H1 (cell line): ENCODE measurements at regions not wholly inside any gene's neighbourhood (a gene's known extent, or its start where the extent isn't known, plus 50 kb on each side); places are given as distances from the start of the nearest gene placed in this dataset.

ENCODE experiments used
- CTCF ChIA-PET: fragments of 300-600 bp; sonication (Branson Sonifier 250); formaldehyde crosslinking; loops from one replicate; lab custom pipeline; 2021; ENCODE audit not compliant: partially characterized antibody; lab: Charles Lee
- POLR2A ChIA-PET: fragments of 300-600 bp; sonication (Branson Sonifier 250); formaldehyde crosslinking; loops from one replicate; lab custom pipeline; 2021; ENCODE audit warnings: inconsistent platforms; ENCODE audit not compliant: partially characterized antibody; lab: Charles Lee
- DNase-seq, 2 experiments: peaks; one replicate each; pipeline versions ENCODE4 v3.0.0 to v3.0.0-alpha.2; 2010 to 2022; ENCODE audit warnings: low spot score in 2 of 2, low read depth in 1 of 2, mixed read lengths in 1 of 2
- FAIRE-seq: peaks from 2 replicates; lab custom pipeline; 2011; peaks lifted over from hg19 to GRCh38; lab: Jason Lieb, UNC
- H2AFZ ChIP-seq: 2 replicates; pipeline ENCODE4 v1.8.1; 2012; ENCODE audit warnings: low read length, inconsistent platforms
- H2AK5ac ChIP-seq: 2 replicates; pipeline ENCODE4 v1.6.1; 2013; ENCODE audit warnings: low read depth, low read length
- H2BK120ac ChIP-seq: replicated peaks from 2 replicates; pipeline ENCODE3; 2013; ENCODE audit warnings: low read depth, low read length, inconsistent platforms
- H2BK12ac ChIP-seq: 2 replicates; pipeline ENCODE4 v1.6.1; 2013; ENCODE audit warnings: low read depth, low read length
- H2BK15ac ChIP-seq: 2 replicates; pipeline ENCODE4 v1.6.1; 2013; ENCODE audit warnings: low read length
- H2BK20ac ChIP-seq: 2 replicates; pipeline ENCODE4 v1.6.1; 2013; ENCODE audit warnings: low read length
- H2BK5ac ChIP-seq: 2 replicates; pipeline ENCODE4 v1.6.1; 2013; ENCODE audit warnings: low read depth, low read length
- H3K14ac ChIP-seq: 2 replicates; pipeline ENCODE4 v1.6.1; 2013; ENCODE audit warnings: inconsistent platforms; ENCODE audit not compliant: insufficient read length
- H3K18ac ChIP-seq: 2 replicates; pipeline ENCODE4 v1.6.1; 2013; ENCODE audit warnings: low read length; ENCODE audit errors: extremely low read depth
- H3K23ac ChIP-seq: 2 replicates; pipeline ENCODE4 v1.6.1; 2013; ENCODE audit warnings: inconsistent platforms; ENCODE audit not compliant: insufficient read length
- H3K23me2 ChIP-seq: 2 replicates; pipeline ENCODE4 v1.6.1; 2013; ENCODE audit warnings: low read depth, low read length
- H3K27ac ChIP-seq: 2 replicates; pipeline ENCODE4 v1.6.1; 2011; ENCODE audit warnings: low read depth, low read length, inconsistent platforms
- H3K27me3 ChIP-seq, 4 experiments: replicated peaks in 1 of 4; 1 replicate in 1 of 4; 2 replicates in 3 of 4; pipeline versions ENCODE4 v1.6.1 to v1.8.1; 2011 to 2013; ENCODE audit warnings: low read length in 3 of 4, mild to moderate bottlenecking in 3 of 4, inconsistent platforms in 2 of 4, mixed read lengths in 2 of 4, moderate library complexity in 1 of 4; ENCODE audit not compliant: control insufficient read depth in 3 of 4, insufficient read depth in 3 of 4; ENCODE audit errors: extremely low read depth in 1 of 4
- H3K36me3 ChIP-seq, 4 experiments: 2 replicates each; pipeline versions ENCODE4 v1.6.1 to v1.8.1; 2011 to 2013; ENCODE audit warnings: mild to moderate bottlenecking in 4 of 4, low read length in 3 of 4, moderate library complexity in 2 of 4, control low read depth in 1 of 4, inconsistent platforms in 1 of 4; ENCODE audit not compliant: insufficient read depth in 4 of 4, control insufficient read depth in 2 of 4
- H3K4ac ChIP-seq: replicated peaks from 2 replicates; pipeline ENCODE3; 2013; ENCODE audit warnings: low read length, low read depth, mixed read lengths, inconsistent platforms; ENCODE audit not compliant: insufficient read length
- H3K4me1 ChIP-seq, 4 experiments: replicated peaks in 1 of 4; 1 replicate in 1 of 4; 2 replicates in 3 of 4; pipeline versions ENCODE4 v1.6.1 to v1.8.1; 2011 to 2013; ENCODE audit warnings: low read length in 3 of 4, inconsistent platforms in 2 of 4, mixed read lengths in 1 of 4; ENCODE audit not compliant: insufficient read depth in 4 of 4, control insufficient read depth in 3 of 4
- H3K4me2 ChIP-seq, 2 experiments: 2 replicates each; pipeline versions ENCODE4 v1.6.1 to v1.8.1; 2011 to 2013; ENCODE audit warnings: low read depth in 2 of 2, low read length in 2 of 2, control low read depth in 1 of 2, inconsistent platforms in 1 of 2, mild to moderate bottlenecking in 1 of 2; ENCODE audit not compliant: insufficient read depth in 1 of 2
- H3K4me3 ChIP-seq, 4 experiments: fragments of 200-600, 300-600 bp in 1 of 4; sonication (generic), shearing (Covaris generic), sonication (Bioruptor Twin) in 1 of 4; 2 replicates each; pipeline versions ENCODE4 v1.5.1 to v1.8.1; 2011 to 2016; ENCODE audit warnings: low read length in 4 of 4, low read depth in 3 of 4, control low read depth in 2 of 4, inconsistent platforms in 2 of 4, mild to moderate bottlenecking in 2 of 4, mixed read lengths in 1 of 4, moderate library complexity in 1 of 4; ENCODE audit not compliant: insufficient read depth in 2 of 4; ENCODE audit errors: extremely low read depth in 1 of 4
- H3K56ac ChIP-seq: replicated peaks from 2 replicates; pipeline ENCODE3; 2013; ENCODE audit warnings: low read depth, mild to moderate bottlenecking, mixed read lengths, low read length, inconsistent platforms; ENCODE audit not compliant: insufficient read length
- H3K79me1 ChIP-seq: 2 replicates; pipeline ENCODE4 v1.6.1; 2013; ENCODE audit warnings: low read depth, low read length, control low read depth
- H3K79me2 ChIP-seq, 2 experiments: 2 replicates each; pipeline versions ENCODE4 v1.6.1 to v1.8.1; 2012 to 2013; ENCODE audit warnings: low read length in 2 of 2, mild to moderate bottlenecking in 2 of 2, inconsistent platforms in 1 of 2; ENCODE audit not compliant: insufficient read depth in 2 of 2, control insufficient read depth in 1 of 2
- H3K9ac ChIP-seq, 4 experiments: replicated peaks in 1 of 4; 1 replicate in 1 of 4; 2 replicates in 3 of 4; pipeline versions ENCODE4 v1.6.1 to v1.8.1; 2011 to 2013; ENCODE audit warnings: low read depth in 3 of 4, low read length in 3 of 4, control low read depth in 2 of 4, mild to moderate bottlenecking in 2 of 4, moderate library complexity in 2 of 4, inconsistent platforms in 1 of 4; ENCODE audit errors: extremely low read depth in 1 of 4
- H3K9me3 ChIP-seq, 2 experiments: 2 replicates each; pipeline versions ENCODE4 v1.6.1 to v1.8.1; 2012 to 2013; ENCODE audit warnings: mild to moderate bottlenecking in 2 of 2, moderate library complexity in 2 of 2, control low read depth in 1 of 2, inconsistent platforms in 1 of 2, low read depth in 1 of 2, low read length in 1 of 2, mixed read lengths in 1 of 2; ENCODE audit not compliant: insufficient read depth in 2 of 2
- H4K20me1 ChIP-seq, 2 experiments: replicated peaks in 1 of 2; 2 replicates each; pipeline versions ENCODE3 to v1.8.1; 2011 to 2013; ENCODE audit warnings: inconsistent platforms in 2 of 2, low read length in 2 of 2, mild to moderate bottlenecking in 1 of 2; ENCODE audit not compliant: insufficient read depth in 2 of 2, control insufficient read depth in 1 of 2
- H4K5ac ChIP-seq: 2 replicates; pipeline ENCODE4 v1.6.1; 2013; ENCODE audit warnings: low read length, low read depth, mixed read lengths, inconsistent platforms; ENCODE audit not compliant: insufficient read length
- H4K8ac ChIP-seq: 2 replicates; pipeline ENCODE4 v1.8.0; 2013; ENCODE audit warnings: mild to moderate bottlenecking, moderate library complexity, low read length, inconsistent platforms; ENCODE audit not compliant: insufficient read depth; ENCODE audit errors: extremely low read depth
- H4K91ac ChIP-seq: replicated peaks from 2 replicates; pipeline ENCODE3; 2013; ENCODE audit warnings: low read length, mixed read lengths, inconsistent platforms; ENCODE audit not compliant: insufficient read length
- EGR1 ChIP-seq: IDR thresholded peaks from 2 replicates; pipeline ENCODE4 v1.6.1; 2011; ENCODE audit warnings: low read depth, low read length, borderline replicate concordance
- WGBS, 2 experiments: shearing (Covaris generic) in 1 of 2; methylation state at CpG; one replicate each; pipeline versions ENCODE4 v1.1.6 to v1.1.7; 2013 to 2015; ENCODE audit warnings: low lambda C conversion rate in 2 of 2, mixed read lengths in 2 of 2, inconsistent platforms in 1 of 2, low coverage in 1 of 2, missing lambda C conversion rate in 1 of 2; ENCODE audit not compliant: insufficient replicate concordance in 2 of 2, insufficient coverage in 1 of 2, insufficient read length in 1 of 2; ENCODE audit errors: extremely low coverage in 1 of 2, missing lambda C conversion rate in 1 of 2; 5-methylcytosine and 5-hydroxymethylcytosine counted together

DNA sequence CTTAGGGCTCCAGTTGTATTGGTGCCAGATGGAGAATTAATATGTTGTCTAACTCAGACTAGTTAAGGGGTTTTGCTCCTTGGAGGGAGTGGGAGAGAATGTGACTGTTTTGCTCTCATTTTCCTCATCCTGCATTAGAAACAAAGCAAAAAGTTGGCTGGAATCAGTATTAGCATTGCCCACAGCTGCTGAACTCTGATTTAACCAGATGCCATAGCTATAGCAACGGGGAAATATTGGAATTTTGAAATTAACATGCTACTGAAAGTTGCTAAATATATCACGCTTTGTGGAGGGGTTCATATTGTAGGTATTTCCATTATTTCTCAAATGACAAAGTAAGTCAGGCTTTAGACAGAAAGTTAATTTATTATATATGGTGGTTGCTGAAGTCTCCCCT is 66.7 kb upstream of the EOLA2 start:
- no peak overlapping the region for H3K56ac ChIP-seq
- no peak overlapping the region for H4K8ac ChIP-seq
- no peak overlapping the region for H3K4me2 ChIP-seq
- FAIRE-seq (no peak), DNase-seq (no peak)
- H3K18ac ChIP-seq, result no peak overlapping the region
- no peak overlapping the region for H3K9ac ChIP-seq
- H3K4ac ChIP-seq, result no peak overlapping the region
- POLR2A ChIA-PET, result no interaction called here
- no peak overlapping the region for H2BK5ac ChIP-seq
- no peak overlapping the region for H2BK120ac ChIP-seq
- no peak overlapping the region for H3K14ac ChIP-seq
- H2BK15ac ChIP-seq, result no peak overlapping the region
- no peak overlapping the region for H3K23ac ChIP-seq
- H3K4me3 ChIP-seq, result no peak overlapping the region
- H3K27ac ChIP-seq, result no peak overlapping the region
- CTCF ChIA-PET, result no interaction called here
- no peaks in the 10 kb centered on the region for H3K23me2 ChIP-seq
- H2BK20ac ChIP-seq, result no peak overlapping the region
- no peaks in the 10 kb centered on the region for H3K36me3 ChIP-seq
- no peak overlapping the region for H4K5ac ChIP-seq
- no peak overlapping the region for H2BK12ac ChIP-seq
- H3K79me1 ChIP-seq, result no peaks in the 10 kb centered on the region
- 75% methylated on average over 2 of the region's 2 CpGs; no CpG with 5 or more reads in 1 of the 2 experiments for WGBS, 2 experiments
- no peaks in the 10 kb centered on the region for H3K79me2 ChIP-seq
- H2AK5ac ChIP-seq, result no peak overlapping the region
- no peaks in the 10 kb centered on the region for H3K27me3 ChIP-seq
- H2AFZ ChIP-seq, result no peak overlapping the region
- H3K9me3 ChIP-seq, result no peaks in the 10 kb centered on the region
- H4K20me1 ChIP-seq, result no peaks in the 10 kb centered on the region
- no peak overlapping the region for H4K91ac ChIP-seq
- H3K4me1 ChIP-seq, result no peaks in the 10 kb centered on the region
- no peak for TF ChIP-seq EGR1
